OCI-LY1 (cell line): ENCODE measurements at regions not wholly inside any gene's neighbourhood (a gene's known extent, or its start where the extent isn't known, plus 50 kb on each side); places are given as distances from the start of the nearest gene placed in this dataset.
"Not testable (repeated sequence)": the region's sequence is repeated elsewhere in the genome, so short reads cannot be mapped to it uniquely, and the experiment has no call there.

ENCODE experiments used
- H2AFZ ChIP-seq: fragments of 200-600 bp; sonication (generic), shearing (Covaris generic); 2 replicates; pipeline ENCODE4 v1.6.0; 2014; ENCODE audit warnings: antibody characterized with exemption, mild to moderate bottlenecking, low read length
- H3F3A ChIP-seq: fragments of 200-600 bp; sonication (generic), shearing (Covaris generic); 2 replicates; pipeline ENCODE4 v1.6.0; 2014; ENCODE audit warnings: mild to moderate bottlenecking, antibody characterized with exemption, low read length, moderate library complexity; ENCODE audit not compliant: insufficient read depth
- H3K27ac ChIP-seq: fragments of 200-600 bp; sonication (generic); 2 replicates; pipeline ENCODE4 v1.5.1; 2014; ENCODE audit warnings: low read length, mixed run types, mild to moderate bottlenecking, low read depth; ENCODE audit not compliant: poor library complexity, severe bottlenecking
- H3K27me3 ChIP-seq: fragments of 200-600 bp; sonication (generic); 2 replicates; pipeline ENCODE4 v1.6.0; 2014; ENCODE audit warnings: antibody characterized with exemption, mild to moderate bottlenecking, low read length, moderate library complexity; ENCODE audit not compliant: insufficient read depth
- H3K36me3 ChIP-seq: fragments of 200-600 bp; sonication (generic); 2 replicates; pipeline ENCODE4 v1.6.1; 2014; ENCODE audit warnings: mild to moderate bottlenecking, antibody characterized with exemption, low read length, moderate library complexity, mixed read lengths; ENCODE audit not compliant: insufficient read depth
- H3K4me1 ChIP-seq: fragments of 200-600 bp; sonication (generic); 2 replicates; pipeline ENCODE4 v1.5.1; 2014; ENCODE audit warnings: mild to moderate bottlenecking, low read length, moderate library complexity; ENCODE audit not compliant: insufficient read depth, severe bottlenecking
- H3K4me2 ChIP-seq: fragments of 200-600 bp; sonication (generic), shearing (Covaris generic); 2 replicates; pipeline ENCODE4 v1.6.1; 2014; ENCODE audit warnings: low read length
- H3K4me3 ChIP-seq: fragments of 200-600 bp; sonication (generic); 2 replicates; pipeline ENCODE4 v1.5.1; 2014; ENCODE audit warnings: low read length, low read depth, mild to moderate bottlenecking, mixed read lengths; ENCODE audit not compliant: poor library complexity, severe bottlenecking
- H3K79me2 ChIP-seq: fragments of 200-600 bp; shearing (Covaris generic); 2 replicates; pipeline ENCODE4 v1.6.1; 2016; ENCODE audit warnings: mixed run types, low read length, mixed read lengths; ENCODE audit not compliant: insufficient read depth
- H3K9ac ChIP-seq: fragments of 200-600 bp; sonication (generic), shearing (Covaris generic); 2 replicates; pipeline ENCODE4 v1.6.1; 2014; ENCODE audit warnings: mild to moderate bottlenecking, low read length, mixed read lengths
- H3K9me2 ChIP-seq: fragments of 200-600 bp; sonication (generic), shearing (Covaris generic); 2 replicates; pipeline ENCODE4 v1.6.1; 2014; ENCODE audit warnings: low read depth, mild to moderate bottlenecking, low read length, mixed read lengths
- H3K9me3 ChIP-seq: fragments of 200-600 bp; shearing (Covaris generic); 2 replicates; pipeline ENCODE4 v1.6.1; 2014; ENCODE audit warnings: low read length, mixed read lengths
- H4K20me1 ChIP-seq: fragments of 200-600 bp; sonication (generic), shearing (Covaris generic); 2 replicates; pipeline ENCODE4 v1.6.0; 2016; ENCODE audit warnings: mild to moderate bottlenecking, low read length; ENCODE audit not compliant: insufficient read depth
- CTCF ChIP-seq: fragments of 200-600 bp; sonication (generic), shearing (Covaris generic); IDR thresholded peaks from 2 replicates; pipeline ENCODE4 v1.5.1; 2017; ENCODE audit warnings: mild to moderate bottlenecking, antibody characterized with exemption, low read length, moderate library complexity, mixed read lengths
- EZH2 ChIP-seq: fragments of 200-600 bp; sonication (generic), shearing (Covaris generic); IDR thresholded peaks from 2 replicates; pipeline ENCODE4 v1.8.0; 2017; ENCODE audit warnings: borderline replicate concordance, mixed run types, mild to moderate bottlenecking, antibody characterized with exemption, low read length, moderate library complexity, mixed read lengths

GRCh38 chr17:13099926-13100325 is 82.1 kb upstream of the ELAC2 start:
- no peak overlapping the region for H3K4me3 ChIP-seq
- H3K79me2 ChIP-seq, result no peaks in the 10 kb centered on the region
- TF ChIP-seq EZH2 (no peak), CTCF (no peak)
- no peaks in the 10 kb centered on the region for H3K9me2 ChIP-seq
- H3K4me2 ChIP-seq, result no peak overlapping the region
- H3F3A ChIP-seq, result no peaks in the 10 kb centered on the region
- H3K9me3 ChIP-seq, result no peaks in the 10 kb centered on the region
- no peak overlapping the region for H3K27ac ChIP-seq
- H3K27me3 ChIP-seq, result no peaks in the 10 kb centered on the region
- H3K4me1 ChIP-seq, result no peaks in the 10 kb centered on the region
- H3K9ac ChIP-seq, result no peak overlapping the region
- H3K36me3 ChIP-seq, result no peaks in the 10 kb centered on the region
- H4K20me1 ChIP-seq, result no peaks in the 10 kb centered on the region
- H2AFZ ChIP-seq, result no peak overlapping the region

GRCh38 chr17:13099089-13099735 is 81.4 kb upstream of the ELAC2 start:
- H3K4me1 ChIP-seq, result no peaks in the 10 kb centered on the region
- H3K9me2 ChIP-seq, result no peaks in the 10 kb centered on the region
- H4K20me1 ChIP-seq, result no peaks in the 10 kb centered on the region
- no peaks in the 10 kb centered on the region for H3K27me3 ChIP-seq
- H3K9ac ChIP-seq, result no peak overlapping the region
- no peaks in the 10 kb centered on the region for H3F3A ChIP-seq
- H3K27ac ChIP-seq, result no peak overlapping the region
- H3K4me3 ChIP-seq, result no peak overlapping the region
- H3K9me3 ChIP-seq, result no peaks in the 10 kb centered on the region
- H3K36me3 ChIP-seq, result no peaks in the 10 kb centered on the region
- H3K4me2 ChIP-seq, result no peak overlapping the region
- H3K79me2 ChIP-seq, result no peaks in the 10 kb centered on the region
- no peak for TF ChIP-seq EZH2
- TF ChIP-seq CTCF, result no peak
- no peak overlapping the region for H2AFZ ChIP-seq

- Histone ChIP-seq H3K27ac (no peak overlapping the region), H2AFZ (no peak overlapping the region), H3K9me3 (no peaks in the 10 kb centered on the region), H3K36me3 (no peaks in the 10 kb centered on the region), H3F3A (no peaks in the 10 kb centered on the region), H3K79me2 (no peaks in the 10 kb centered on the region), H3K4me1 (no peaks in the 10 kb centered on the region), H4K20me1 (no peaks in the 10 kb centered on the region), H3K4me3 (no peak overlapping the region), H3K9ac (no peak overlapping the region), H3K27me3 (no peaks in the 10 kb centered on the region), H3K9me2 (no peaks in the 10 kb centered on the region), H3K4me2 (no peak overlapping the region)
- TF ChIP-seq CTCF (no peak), EZH2 (no peak)
Observed at GRCh38 chr17:13096291-13096690, 78.5 kb upstream of the ELAC2 start.

- H3K4me3 ChIP-seq, H3K27ac ChIP-seq, H3K4me1 ChIP-seq, H3F3A ChIP-seq, H3K27me3 ChIP-seq, H3K9ac ChIP-seq, H3K36me3 ChIP-seq, H4K20me1 ChIP-seq, H3K9me2 ChIP-seq, H3K9me3 ChIP-seq, H2AFZ ChIP-seq, H3K79me2 ChIP-seq, H3K4me2 ChIP-seq: not testable (repeated sequence)
Observed at GRCh38 chr17:13092010-13092409, 74.2 kb upstream of the ELAC2 start.
